MM.1S (cell line): ENCODE measurements at regions not wholly inside any gene's neighbourhood (a gene's known extent, or its start where the extent isn't known, plus 50 kb on each side); places are given as distances from the start of the nearest gene placed in this dataset.

Source experiments
- DNase-seq: peaks from one replicate; pipeline ENCODE4 v3.0.0-alpha.2; 2015
- H2AFZ ChIP-seq: fragments of 300-600 bp; sonication (generic); 2 replicates; pipeline ENCODE4 v1.6.0; 2016; ENCODE audit warnings: antibody characterized with exemption, low read length
- H3F3A ChIP-seq: fragments of 300-600 bp; sonication (generic); 2 replicates; pipeline ENCODE4 v1.6.1; 2016; ENCODE audit warnings: mild to moderate bottlenecking, antibody characterized with exemption, low read length, moderate library complexity, mixed read lengths; ENCODE audit not compliant: insufficient read depth
- H3K27ac ChIP-seq: fragments of 300-600 bp; sonication (generic); 2 replicates; pipeline ENCODE4 v1.5.1; 2016; ENCODE audit warnings: mild to moderate bottlenecking, low read length
- H3K27me3 ChIP-seq: fragments of 300-600 bp; sonication (generic); replicated peaks from 2 replicates; pipeline ENCODE4 v1.6.0; 2016; ENCODE audit warnings: low read length; ENCODE audit not compliant: insufficient read depth
- H3K36me3 ChIP-seq: fragments of 300-600 bp; sonication (generic); replicated peaks from 2 replicates; pipeline ENCODE4 v1.6.1; 2016; ENCODE audit warnings: mild to moderate bottlenecking, low read length, mixed read lengths; ENCODE audit not compliant: insufficient read depth
- H3K4me1 ChIP-seq: fragments of 300-600 bp; sonication (generic); 2 replicates; pipeline ENCODE4 v1.6.1; 2016; ENCODE audit warnings: low read length, mixed read lengths
- H3K4me2 ChIP-seq: fragments of 300-600 bp; sonication (generic); 2 replicates; pipeline ENCODE4 v1.6.0; 2016; ENCODE audit warnings: low read depth, low read length
- H3K4me3 ChIP-seq: fragments of 300-600 bp; sonication (generic); 2 replicates; pipeline ENCODE4 v1.5.1; 2016; ENCODE audit warnings: low read length, mixed read lengths
- H3K79me2 ChIP-seq: fragments of 300-600 bp; sonication (generic); 2 replicates; pipeline ENCODE4 v1.6.1; 2016; ENCODE audit warnings: mixed run types, low read length, mixed read lengths
- H3K9ac ChIP-seq: fragments of 300-600 bp; sonication (generic); 2 replicates; pipeline ENCODE4 v1.6.1; 2016; ENCODE audit warnings: low read length, mixed read lengths
- H3K9me2 ChIP-seq: fragments of 300-600 bp; sonication (generic); replicated peaks from 2 replicates; pipeline ENCODE4 v1.6.1; 2016; ENCODE audit warnings: mild to moderate bottlenecking, low read length, mixed read lengths; ENCODE audit not compliant: insufficient read depth
- H3K9me3 ChIP-seq: fragments of 300-600 bp; sonication (generic); replicated peaks from 2 replicates; pipeline ENCODE4 v1.6.1; 2016; ENCODE audit warnings: mild to moderate bottlenecking, low read length, mixed read lengths; ENCODE audit not compliant: insufficient read depth
- H4K20me1 ChIP-seq: fragments of 300-600 bp; sonication (generic); 2 replicates; pipeline ENCODE4 v1.6.1; 2016; ENCODE audit warnings: mild to moderate bottlenecking, low read length, moderate library complexity, mixed read lengths; ENCODE audit not compliant: insufficient read depth
- EZH2 ChIP-seq: fragments of 300-600 bp; sonication (generic); optimal IDR thresholded peaks from 2 replicates; pipeline ENCODE3; 2017; ENCODE audit warnings: low read depth, mild to moderate bottlenecking, antibody characterized with exemption, low read length, mixed read lengths
- EZH2phosphoT487 ChIP-seq: fragments of 300-600 bp; sonication (generic); IDR thresholded peaks from 2 replicates; pipeline ENCODE4 v1.6.1; 2018; ENCODE audit warnings: antibody characterized with exemption, low read length
- TF ChIP-seq, protein P1 (sequence below): fragments of 300-600 bp; sonication (generic); IDR thresholded peaks from 2 replicates; pipeline ENCODE4 v1.5.1; 2016; ENCODE audit warnings: antibody characterized with exemption, low read length, mixed read lengths

DNA sequence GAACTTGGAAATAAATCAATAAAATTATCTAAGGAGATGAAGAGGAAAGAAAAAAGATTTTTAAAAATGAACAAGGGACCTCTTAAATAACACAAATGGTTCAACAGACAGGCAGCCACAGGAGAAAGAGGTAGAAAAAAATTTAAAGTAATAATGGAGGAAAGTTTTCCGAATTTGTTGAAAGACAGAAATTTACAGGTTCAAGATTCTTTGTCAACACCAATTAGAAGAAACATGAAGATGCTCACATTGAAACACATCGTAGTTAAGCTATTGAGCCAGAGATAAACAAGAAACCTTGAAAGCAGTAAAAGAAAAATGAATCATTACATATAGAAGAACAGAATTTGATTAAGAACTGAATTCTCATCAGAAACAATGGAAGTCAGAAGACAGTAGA, 68.7 kb upstream of the OSMR start:
- H3K4me3 ChIP-seq: no peak overlapping the region
- TF ChIP-seq EZH2 (no peak), EZH2phosphoT487 (no peak)
- TF ChIP-seq, protein P1, sequence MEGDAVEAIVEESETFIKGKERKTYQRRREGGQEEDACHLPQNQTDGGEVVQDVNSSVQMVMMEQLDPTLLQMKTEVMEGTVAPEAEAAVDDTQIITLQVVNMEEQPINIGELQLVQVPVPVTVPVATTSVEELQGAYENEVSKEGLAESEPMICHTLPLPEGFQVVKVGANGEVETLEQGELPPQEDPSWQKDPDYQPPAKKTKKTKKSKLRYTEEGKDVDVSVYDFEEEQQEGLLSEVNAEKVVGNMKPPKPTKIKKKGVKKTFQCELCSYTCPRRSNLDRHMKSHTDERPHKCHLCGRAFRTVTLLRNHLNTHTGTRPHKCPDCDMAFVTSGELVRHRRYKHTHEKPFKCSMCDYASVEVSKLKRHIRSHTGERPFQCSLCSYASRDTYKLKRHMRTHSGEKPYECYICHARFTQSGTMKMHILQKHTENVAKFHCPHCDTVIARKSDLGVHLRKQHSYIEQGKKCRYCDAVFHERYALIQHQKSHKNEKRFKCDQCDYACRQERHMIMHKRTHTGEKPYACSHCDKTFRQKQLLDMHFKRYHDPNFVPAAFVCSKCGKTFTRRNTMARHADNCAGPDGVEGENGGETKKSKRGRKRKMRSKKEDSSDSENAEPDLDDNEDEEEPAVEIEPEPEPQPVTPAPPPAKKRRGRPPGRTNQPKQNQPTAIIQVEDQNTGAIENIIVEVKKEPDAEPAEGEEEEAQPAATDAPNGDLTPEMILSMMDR: no peak
- no peaks in the 10 kb centered on the region for H3K79me2 ChIP-seq
- no peaks in the 10 kb centered on the region for H3K9me2 ChIP-seq
- DNase-seq: no peak
- H3K4me1 ChIP-seq: peaks cover 6% of the 10 kb centered on the region; the same call in 1 of the 2 replicates
- no peaks in the 10 kb centered on the region for H3K9me3 ChIP-seq
- no peak overlapping the region for H3K4me2 ChIP-seq
- H3K9ac ChIP-seq: no peak overlapping the region
- no peak overlapping the region for H2AFZ ChIP-seq
- H3K36me3 ChIP-seq: no peaks in the 10 kb centered on the region
- H3K27ac ChIP-seq: no peak overlapping the region
- no peaks in the 10 kb centered on the region for H3K27me3 ChIP-seq
- no peaks in the 10 kb centered on the region for H4K20me1 ChIP-seq
- H3F3A ChIP-seq: peaks cover 3% of the 10 kb centered on the region; the same call in 1 of the 2 replicates

DNA sequence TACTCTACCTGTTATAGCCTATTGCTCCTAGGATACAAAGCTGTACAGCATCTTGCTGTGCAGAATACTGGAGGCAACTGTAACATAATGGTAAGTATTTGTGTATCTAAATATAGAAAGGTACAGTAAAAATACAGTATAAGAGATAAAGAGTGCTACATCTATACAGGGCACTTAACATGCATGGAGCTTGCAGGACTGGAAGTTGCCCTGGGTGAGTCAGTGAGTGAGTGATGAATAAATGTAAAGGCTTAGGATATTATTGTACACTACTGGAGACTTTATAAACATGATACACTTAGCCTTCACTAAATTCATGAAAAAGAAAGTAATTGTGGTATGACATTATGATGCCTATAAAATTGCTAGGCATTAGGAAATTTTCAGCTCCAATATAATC, 65.5 kb upstream of the OSMR start:
- Histone ChIP-seq H3K4me3 (no peak overlapping the region), H3K27ac (no peak overlapping the region), H3K9ac (no peak overlapping the region), H3F3A (peaks cover 4% of the 10 kb centered on the region; the same call in 1 of the 2 replicates), H3K27me3 (no peaks in the 10 kb centered on the region), H3K4me1 (peaks cover 12% of the 10 kb centered on the region; the same call in 1 of the 2 replicates), H3K79me2 (no peaks in the 10 kb centered on the region), H2AFZ (no peak overlapping the region), H3K4me2 (no peak overlapping the region), H3K9me3 (no peaks in the 10 kb centered on the region), H3K9me2 (no peaks in the 10 kb centered on the region), H3K36me3 (no peaks in the 10 kb centered on the region), H4K20me1 (no peaks in the 10 kb centered on the region)
- TF ChIP-seq EZH2: no peak
- TF ChIP-seq, protein P1: no peak
- DNase-seq: no peak

DNA sequence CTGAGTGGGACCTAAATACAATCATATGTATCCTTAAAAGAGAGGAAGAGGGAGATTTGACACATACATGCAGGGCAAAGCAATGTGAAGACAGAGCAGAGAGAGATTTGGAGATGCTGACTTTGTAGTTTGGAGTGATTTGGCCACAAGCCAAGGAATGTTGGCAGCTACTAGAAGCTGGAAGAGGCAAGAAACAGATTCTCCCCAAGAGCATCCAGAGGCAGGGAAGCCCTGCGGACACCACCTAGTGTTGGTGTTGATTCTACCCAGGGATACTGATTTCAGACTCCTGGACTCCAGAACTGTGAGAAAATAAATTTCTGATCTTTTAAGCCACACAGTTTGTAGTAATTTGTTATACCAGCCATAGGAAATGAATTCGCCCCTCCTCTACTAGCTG, 64.9 kb upstream of the OSMR start:
- H2AFZ ChIP-seq: no peak overlapping the region
- H3K9me3 ChIP-seq: no peaks in the 10 kb centered on the region
- no peak for DNase-seq
- H3K9ac ChIP-seq: no peak overlapping the region
- H3K4me2 ChIP-seq: no peak overlapping the region
- H4K20me1 ChIP-seq: no peaks in the 10 kb centered on the region
- no peak overlapping the region for H3K4me3 ChIP-seq
- H3K27me3 ChIP-seq: no peaks in the 10 kb centered on the region
- H3K36me3 ChIP-seq: no peaks in the 10 kb centered on the region
- H3K9me2 ChIP-seq: no peaks in the 10 kb centered on the region
- peaks cover 4% of the 10 kb centered on the region; the same call in 1 of the 2 replicates for H3F3A ChIP-seq
- no peaks in the 10 kb centered on the region for H3K79me2 ChIP-seq
- TF ChIP-seq, protein P1: no peak
- no peak for TF ChIP-seq EZH2
- TF ChIP-seq EZH2phosphoT487: no peak
- H3K27ac ChIP-seq: no peak overlapping the region
- peaks cover 12% of the 10 kb centered on the region; the same call in 1 of the 2 replicates for H3K4me1 ChIP-seq
